Testis (tissue), 2 donors: ENCODE measurements at regions not wholly inside any gene's neighbourhood (a gene's known extent, or its start where the extent isn't known, plus 50 kb on each side); places are given as distances from the start of the nearest gene placed in this dataset.

ENCODE experiments used
- DNase-seq: peaks from one replicate; pipeline ENCODE4 v3.0.0-alpha.2; 2019
- H3K27ac ChIP-seq, 2 donors: fragments of 200-600 bp; sonication (generic); one replicate each; pipeline ENCODE4 v1.5.1; 2019
- H3K27me3 ChIP-seq: fragments of 200-600 bp; sonication (generic); one replicate; pipeline ENCODE4 v1.5.1; 2019
- H3K36me3 ChIP-seq: fragments of 200-600 bp; sonication (generic); one replicate; pipeline ENCODE4 v1.5.1; 2017; ENCODE audit warnings: low read depth; ENCODE audit errors: missing control alignments
- H3K4me1 ChIP-seq: fragments of 200-600 bp; sonication (generic); one replicate; pipeline ENCODE4 v1.5.1; 2019
- H3K4me3 ChIP-seq, 2 donors: fragments of 200-600 bp; sonication (generic); one replicate each; pipeline ENCODE4 v1.5.1; 2017 to 2019
- H3K9me3 ChIP-seq: fragments of 200-600 bp; sonication (generic); one replicate; pipeline ENCODE4 v1.5.1; 2017
- POLR2A ChIP-seq: fragments of 450-650 bp; IDR thresholded peaks from one replicate; pipeline ENCODE4 v1.6.1; 2017; ENCODE audit warnings: antibody characterized with exemption, mild to moderate bottlenecking, moderate library complexity
- WGBS, 2 donors: methylation state at CpG; one replicate each; pipeline ENCODE4 v1.1.5; 2018; 5-methylcytosine and 5-hydroxymethylcytosine counted together
- intact Hi-C: fragments of 100-400 bp; cut with DNase I; formaldehyde crosslinking; loops from one replicate; pipeline ENCODE4 v1.15.1; 2023; ENCODE audit warnings: low total_unique reads
- TF ChIP-seq, protein P1 (sequence below), 3 experiments: fragments of 450-650 bp in 2 of 3; fragments of 200-600 bp in 1 of 3; sonication (generic) in 1 of 3; IDR thresholded peaks; one replicate each; pipeline ENCODE4 v1.5.1; 2016 to 2019; ENCODE audit warnings: antibody characterized with exemption in 3 of 3, mild to moderate bottlenecking in 2 of 3, moderate library complexity in 1 of 3

DNA sequence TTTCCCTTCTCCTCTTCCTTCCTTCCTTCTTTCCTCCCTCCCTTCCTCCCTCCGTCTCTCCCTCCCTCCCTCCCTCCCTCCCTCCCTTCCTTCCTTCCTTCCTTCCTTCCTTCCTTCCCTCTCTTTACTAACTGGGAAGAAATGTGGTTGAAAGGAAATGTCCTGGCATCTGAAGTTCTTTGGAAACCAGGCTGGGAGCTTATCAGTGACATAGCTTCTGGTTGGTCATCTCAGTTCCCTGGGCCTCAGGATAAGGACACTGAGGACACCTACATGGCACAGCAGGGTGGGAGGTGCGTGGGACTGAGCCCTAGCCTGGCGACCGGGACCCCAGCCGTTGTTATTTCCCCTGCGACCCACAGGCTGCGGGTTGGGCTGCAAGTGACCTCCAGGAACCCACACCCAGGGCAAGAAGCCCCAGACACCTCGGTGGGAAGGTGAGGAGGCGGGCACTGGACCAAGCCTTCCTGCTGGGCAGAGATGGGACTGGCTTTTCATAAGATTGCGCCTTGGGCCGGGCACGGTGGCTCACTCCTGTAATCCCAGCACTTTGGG, 1486.5 kb downstream of the TBC1D22A start:
- Histone ChIP-seq H3K27ac (no peak overlapping the region), H3K36me3 (no peaks in the 10 kb centered on the region), H3K4me1 (no peaks in the 10 kb centered on the region), H3K4me3 (no peak overlapping the region), H3K27me3 (no peaks in the 10 kb centered on the region), H3K9me3 (no peaks in the 10 kb centered on the region)
- intact Hi-C loops, result no loop called here
- WGBS, 2 donors, result 77 to 84% methylated on average over 8 to 9 of the region's 12 CpGs
- no peak for DNase-seq
- TF ChIP-seq POLR2A, result no peak
- TF ChIP-seq, protein P1, sequence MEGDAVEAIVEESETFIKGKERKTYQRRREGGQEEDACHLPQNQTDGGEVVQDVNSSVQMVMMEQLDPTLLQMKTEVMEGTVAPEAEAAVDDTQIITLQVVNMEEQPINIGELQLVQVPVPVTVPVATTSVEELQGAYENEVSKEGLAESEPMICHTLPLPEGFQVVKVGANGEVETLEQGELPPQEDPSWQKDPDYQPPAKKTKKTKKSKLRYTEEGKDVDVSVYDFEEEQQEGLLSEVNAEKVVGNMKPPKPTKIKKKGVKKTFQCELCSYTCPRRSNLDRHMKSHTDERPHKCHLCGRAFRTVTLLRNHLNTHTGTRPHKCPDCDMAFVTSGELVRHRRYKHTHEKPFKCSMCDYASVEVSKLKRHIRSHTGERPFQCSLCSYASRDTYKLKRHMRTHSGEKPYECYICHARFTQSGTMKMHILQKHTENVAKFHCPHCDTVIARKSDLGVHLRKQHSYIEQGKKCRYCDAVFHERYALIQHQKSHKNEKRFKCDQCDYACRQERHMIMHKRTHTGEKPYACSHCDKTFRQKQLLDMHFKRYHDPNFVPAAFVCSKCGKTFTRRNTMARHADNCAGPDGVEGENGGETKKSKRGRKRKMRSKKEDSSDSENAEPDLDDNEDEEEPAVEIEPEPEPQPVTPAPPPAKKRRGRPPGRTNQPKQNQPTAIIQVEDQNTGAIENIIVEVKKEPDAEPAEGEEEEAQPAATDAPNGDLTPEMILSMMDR (IDR thresholded peaks at IDR 0.05), result no peak

DNA sequence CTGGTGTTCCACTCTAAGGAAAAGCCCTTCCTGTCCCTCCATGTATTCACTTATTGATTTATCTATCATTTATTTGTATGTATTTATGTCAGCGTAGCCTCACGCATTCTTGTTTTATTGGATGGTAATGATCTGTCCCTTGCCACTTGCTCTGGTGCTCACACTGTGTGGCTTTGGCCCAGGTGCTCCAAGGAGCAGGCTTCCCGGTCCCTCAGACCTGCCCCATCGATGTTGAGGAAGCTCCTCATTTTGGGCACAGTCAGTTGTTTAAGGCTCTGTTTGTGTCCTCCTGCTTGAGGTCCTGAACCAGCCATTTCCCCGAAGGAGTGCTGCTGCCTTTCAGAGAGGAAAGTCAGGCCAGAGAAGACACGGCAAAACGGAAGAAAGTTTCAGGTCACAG, 1485.4 kb downstream of the TBC1D22A start:
- WGBS, 2 donors, result 85 to 88% methylated on average over 7 of the region's 7 CpGs
- DNase-seq, result no peak
- no peaks in the 10 kb centered on the region for H3K27me3 ChIP-seq
- intact Hi-C loops, result no loop called here
- no peaks in the 10 kb centered on the region for H3K9me3 ChIP-seq
- H3K27ac ChIP-seq, result no peak overlapping the region
- H3K4me1 ChIP-seq, result no peaks in the 10 kb centered on the region
- H3K36me3 ChIP-seq, result no peaks in the 10 kb centered on the region
- no peak overlapping the region for H3K4me3 ChIP-seq
- TF ChIP-seq, protein P1 (IDR thresholded peaks at IDR 0.05), result no peak
- TF ChIP-seq POLR2A, result no peak

DNA sequence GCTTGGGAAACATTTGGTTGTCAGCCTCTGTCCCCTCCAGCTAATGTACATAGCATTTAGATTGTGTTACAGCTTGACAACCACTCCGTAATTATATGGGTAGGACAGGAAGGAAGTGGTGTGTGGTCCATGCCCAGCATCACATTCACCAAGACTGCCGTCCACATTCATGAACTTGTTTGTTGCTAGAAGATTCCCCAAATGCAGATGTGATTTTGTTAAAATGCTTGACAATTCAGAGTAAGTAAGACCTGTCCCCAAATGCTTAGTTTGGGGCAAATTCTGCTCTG, 1482.7 kb downstream of the TBC1D22A start:
- DNase-seq, result no peak
- no peak overlapping the region for H3K4me3 ChIP-seq
- WGBS, 2 donors, result 67 to 73% methylated on average over 2 of the region's 2 CpGs
- H3K36me3 ChIP-seq, result no peaks in the 10 kb centered on the region
- intact Hi-C loops, result no loop called here
- no peaks in the 10 kb centered on the region for H3K27me3 ChIP-seq
- no peaks in the 10 kb centered on the region for H3K4me1 ChIP-seq
- H3K27ac ChIP-seq, result no peak overlapping the region
- H3K9me3 ChIP-seq, result no peaks in the 10 kb centered on the region
- TF ChIP-seq POLR2A, result no peak
- TF ChIP-seq, protein P1 (IDR thresholded peaks at IDR 0.05), result no peak

DNA sequence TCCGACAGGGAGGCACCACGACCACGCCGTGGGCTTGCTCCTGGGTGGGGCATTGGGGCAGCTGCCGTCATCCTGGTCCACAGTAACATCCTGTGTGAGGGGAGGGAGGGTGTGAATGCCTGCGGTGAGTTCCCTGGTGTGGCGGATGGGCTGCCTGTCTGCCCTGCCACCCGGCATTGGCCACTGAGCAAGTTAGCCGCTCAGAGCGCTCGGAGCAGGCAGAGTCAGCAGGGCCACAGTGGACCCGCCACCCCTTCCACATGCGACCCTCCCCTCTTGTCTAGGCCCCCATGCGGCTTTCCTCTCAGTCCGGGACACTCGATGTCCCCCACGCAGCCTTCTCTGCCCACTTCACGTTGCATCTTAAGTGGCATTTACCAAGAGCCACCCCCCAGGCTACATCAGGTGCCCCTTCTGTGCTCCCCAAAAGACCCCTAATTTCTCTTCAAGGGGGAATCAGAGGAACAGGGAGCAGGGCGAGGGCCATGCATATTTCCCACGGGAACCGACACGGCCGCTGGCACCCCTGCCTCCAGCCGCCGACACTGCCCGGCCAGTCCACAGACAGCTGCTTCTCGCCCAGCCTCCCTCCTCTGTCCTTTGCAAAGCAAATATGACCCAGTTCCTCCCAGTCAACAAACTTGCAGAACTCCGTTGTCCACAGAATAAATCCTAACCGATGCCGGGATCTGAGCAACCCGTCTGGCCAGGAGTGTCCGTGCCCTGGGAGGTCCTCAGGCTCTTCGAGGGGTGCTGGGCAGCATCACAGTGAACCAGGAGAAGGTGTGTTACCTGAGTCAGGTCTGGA, 1482.1 kb downstream of the TBC1D22A start:
- no peaks in the 10 kb centered on the region for H3K9me3 ChIP-seq
- H3K27me3 ChIP-seq, result no peaks in the 10 kb centered on the region
- no peaks in the 10 kb centered on the region for H3K36me3 ChIP-seq
- intact Hi-C loops, result no loop called here
- H3K4me3 ChIP-seq, result no peak overlapping the region
- DNase-seq, result peak; percentile 6
- TF ChIP-seq, protein P1 (IDR thresholded peaks at IDR 0.05), result no peak
- no peak for TF ChIP-seq POLR2A
- H3K27ac ChIP-seq, result no peak overlapping the region
- 90 to 96% methylated on average over 28 to 33 of the region's 33 CpGs for WGBS, 2 donors
- no peaks in the 10 kb centered on the region for H3K4me1 ChIP-seq

DNA sequence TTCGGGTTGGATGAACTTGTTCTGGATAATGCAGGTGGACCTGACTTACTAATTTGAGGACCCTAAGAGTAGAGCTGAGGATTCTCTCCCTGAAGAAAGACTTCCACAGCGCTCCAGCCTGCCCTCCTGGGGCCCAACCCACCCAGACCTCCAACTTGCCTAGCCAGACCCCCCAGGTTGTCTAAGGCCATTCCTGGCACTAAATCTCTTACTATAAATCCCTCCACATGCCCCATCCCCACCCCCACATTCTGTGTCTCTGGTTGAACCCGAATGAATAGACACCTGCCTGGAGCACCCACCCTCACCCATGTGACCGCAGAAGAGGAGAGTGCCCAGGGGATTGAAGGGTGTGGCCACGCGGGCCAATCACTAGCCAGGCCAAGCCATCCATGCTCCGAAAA, 1480.0 kb downstream of the TBC1D22A start:
- Histone ChIP-seq H3K27ac (no peak overlapping the region), H3K4me1 (no peaks in the 10 kb centered on the region), H3K36me3 (no peaks in the 10 kb centered on the region), H3K27me3 (no peaks in the 10 kb centered on the region), H3K4me3 (no peak overlapping the region), H3K9me3 (no peaks in the 10 kb centered on the region)
- intact Hi-C loops, result no loop called here
- WGBS, 2 donors, result 89 to 94% methylated on average over 5 to 7 of the region's 7 CpGs
- peak; percentile 3 for DNase-seq
- TF ChIP-seq, protein P1 (IDR thresholded peaks at IDR 0.05), result no peak
- TF ChIP-seq POLR2A, result no peak
